Activated CD8-positive, alpha-beta T cell treated with anti-CD3 and anti-CD28 coated beads for 36 hours (primary cell): ENCODE measurements at regions not wholly inside any gene's neighbourhood (a gene's known extent, or its start where the extent isn't known, plus 50 kb on each side); places are given as distances from the start of the nearest gene placed in this dataset.

Experiments used
- ATAC-seq: fragments of 200-7000 bp; cut with Tn5 transposase; one replicate; pipeline ENCODE4 v1.10.0; 2021; ENCODE audit warnings: mild to moderate bottlenecking, moderate library complexity
- CTCF ChIA-PET: fragments of 350-600 bp; sonication (Branson Sonifier 250); formaldehyde crosslinking; loops from one replicate; lab custom pipeline; 2021; ENCODE audit warnings: antibody characterized with exemption; lab: Charles Lee
- POLR2A ChIA-PET: fragments of 350-600 bp; sonication (Branson Sonifier 250); formaldehyde crosslinking; loops from one replicate; lab custom pipeline; 2021; ENCODE audit warnings: antibody characterized with exemption; lab: Charles Lee
- DNase-seq: peaks from one replicate; pipeline ENCODE4 v3.0.0-alpha.2; 2020
- H3K27ac Mint-ChIP-seq: one replicate; pipeline ENCODE4 v1.8.0; 2021; ENCODE audit warnings: mild to moderate bottlenecking, mixed read lengths
- H3K27me3 Mint-ChIP-seq: one replicate; pipeline ENCODE4 v1.8.0; 2021; ENCODE audit warnings: mixed read lengths
- H3K36me3 Mint-ChIP-seq: one replicate; pipeline ENCODE4 v1.8.0; 2021; ENCODE audit warnings: low read depth, mixed read lengths
- H3K4me1 Mint-ChIP-seq: one replicate; pipeline ENCODE4 v1.8.0; 2021; ENCODE audit warnings: low read depth, mixed read lengths
- H3K4me3 Mint-ChIP-seq: one replicate; pipeline ENCODE4 v1.8.0; 2021; ENCODE audit warnings: mild to moderate bottlenecking, moderate library complexity, mixed read lengths
- H3K9me3 Mint-ChIP-seq: one replicate; pipeline ENCODE4 v1.8.0; 2021; ENCODE audit warnings: mixed read lengths
- intact Hi-C: fragments of 100-400 bp; cut with micrococcal nuclease; formaldehyde crosslinking; loops from one replicate; pipeline ENCODE4 v1.10.0; 2022
- TF ChIP-seq, protein P1 (sequence below): fragments of 200-600 bp; IDR thresholded peaks from one replicate; pipeline ENCODE4 v1.8.0; 2022; ENCODE audit warnings: antibody characterized with exemption, mild to moderate bottlenecking

DNA sequence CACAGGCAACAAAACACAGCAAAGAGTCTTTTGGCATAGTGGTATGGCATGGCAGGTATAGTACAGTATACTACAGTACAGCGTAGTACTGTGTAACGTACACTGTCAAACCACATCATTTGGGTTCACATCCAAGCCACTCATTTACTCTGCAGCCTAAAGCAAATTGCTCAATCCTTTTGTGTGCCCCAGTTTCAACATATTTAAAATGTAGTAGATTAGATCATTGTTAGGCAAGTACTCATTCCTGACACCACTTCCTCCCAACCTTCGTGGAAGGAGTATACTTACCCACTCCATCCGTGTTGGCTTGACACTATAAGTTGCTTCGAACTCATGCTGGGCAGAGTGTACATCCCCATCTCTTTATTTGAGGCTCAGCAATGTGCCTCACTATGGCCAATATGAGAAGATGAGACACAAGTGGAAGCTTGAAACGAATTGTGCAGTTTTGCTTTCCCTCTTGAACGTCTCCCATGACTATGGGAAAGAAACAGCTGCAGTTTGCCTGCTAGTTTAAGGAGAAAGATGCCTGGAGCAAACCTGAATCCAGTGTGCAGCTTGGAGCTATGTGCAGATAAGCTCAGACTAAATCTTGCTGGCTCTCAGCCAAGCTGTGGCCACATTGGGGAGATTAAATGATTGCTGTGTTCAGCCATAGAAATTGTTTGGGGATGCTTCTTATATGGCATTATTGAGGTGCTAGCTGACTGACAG is 85.7 kb upstream of the TBL1X start:
- Mint-ChIP-seq H3K27me3 (no peaks in the 10 kb centered on the region), H3K4me1 (peaks cover 2% of the 10 kb centered on the region), H3K9me3 (no peaks in the 10 kb centered on the region), H3K4me3 (no peak overlapping the region), H3K36me3 (no peaks in the 10 kb centered on the region), H3K27ac (no peak overlapping the region)
- ChIA-PET CTCF (no interaction called here), POLR2A (no interaction called here)
- TF ChIP-seq, protein P1, sequence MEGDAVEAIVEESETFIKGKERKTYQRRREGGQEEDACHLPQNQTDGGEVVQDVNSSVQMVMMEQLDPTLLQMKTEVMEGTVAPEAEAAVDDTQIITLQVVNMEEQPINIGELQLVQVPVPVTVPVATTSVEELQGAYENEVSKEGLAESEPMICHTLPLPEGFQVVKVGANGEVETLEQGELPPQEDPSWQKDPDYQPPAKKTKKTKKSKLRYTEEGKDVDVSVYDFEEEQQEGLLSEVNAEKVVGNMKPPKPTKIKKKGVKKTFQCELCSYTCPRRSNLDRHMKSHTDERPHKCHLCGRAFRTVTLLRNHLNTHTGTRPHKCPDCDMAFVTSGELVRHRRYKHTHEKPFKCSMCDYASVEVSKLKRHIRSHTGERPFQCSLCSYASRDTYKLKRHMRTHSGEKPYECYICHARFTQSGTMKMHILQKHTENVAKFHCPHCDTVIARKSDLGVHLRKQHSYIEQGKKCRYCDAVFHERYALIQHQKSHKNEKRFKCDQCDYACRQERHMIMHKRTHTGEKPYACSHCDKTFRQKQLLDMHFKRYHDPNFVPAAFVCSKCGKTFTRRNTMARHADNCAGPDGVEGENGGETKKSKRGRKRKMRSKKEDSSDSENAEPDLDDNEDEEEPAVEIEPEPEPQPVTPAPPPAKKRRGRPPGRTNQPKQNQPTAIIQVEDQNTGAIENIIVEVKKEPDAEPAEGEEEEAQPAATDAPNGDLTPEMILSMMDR: no peak
- DNase-seq (no peak), ATAC-seq (no peak)
- intact Hi-C loops: no loop called here

DNA sequence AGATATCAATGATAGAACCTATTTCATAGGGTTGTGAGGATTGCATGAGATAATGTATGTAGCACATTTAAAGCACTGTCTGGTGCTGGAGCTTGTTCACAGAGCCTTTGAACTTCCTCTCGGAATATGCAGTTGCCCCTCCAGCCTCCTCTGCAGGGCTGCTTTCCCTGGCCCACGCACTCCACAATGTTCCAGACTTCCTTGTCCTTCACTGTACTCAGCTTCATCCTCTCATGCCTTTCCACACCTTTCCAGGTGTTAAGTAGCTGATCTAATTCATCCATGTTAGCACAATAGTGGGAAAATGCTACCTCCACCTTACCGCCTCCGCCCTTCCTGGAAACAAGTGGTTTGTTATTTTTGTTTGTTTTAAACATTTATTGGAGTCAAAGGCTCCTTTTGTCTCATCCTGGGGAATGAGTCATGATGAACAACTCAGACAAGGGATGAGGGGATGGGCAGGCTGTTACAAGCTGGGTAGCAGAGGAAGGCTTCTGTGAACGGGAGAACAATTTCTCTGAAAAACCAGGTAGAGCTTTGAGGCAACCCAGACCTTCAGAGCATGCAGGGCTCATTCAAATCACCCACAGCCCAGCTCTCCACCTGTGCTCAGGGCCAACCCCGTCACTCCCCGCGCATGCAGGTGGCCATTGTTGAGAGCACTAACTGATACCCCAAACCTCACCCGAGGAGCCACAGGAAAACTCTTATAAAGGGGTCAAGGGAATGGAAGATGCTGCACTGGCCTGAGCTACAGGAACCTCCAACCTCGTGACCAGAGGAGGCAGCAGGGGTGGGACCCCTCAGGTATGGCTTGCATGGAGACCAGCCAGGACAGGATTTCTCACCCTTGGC is 84.9 kb upstream of the TBL1X start:
- CTCF ChIA-PET: no interaction called here
- intact Hi-C loops: no loop called here

DNA sequence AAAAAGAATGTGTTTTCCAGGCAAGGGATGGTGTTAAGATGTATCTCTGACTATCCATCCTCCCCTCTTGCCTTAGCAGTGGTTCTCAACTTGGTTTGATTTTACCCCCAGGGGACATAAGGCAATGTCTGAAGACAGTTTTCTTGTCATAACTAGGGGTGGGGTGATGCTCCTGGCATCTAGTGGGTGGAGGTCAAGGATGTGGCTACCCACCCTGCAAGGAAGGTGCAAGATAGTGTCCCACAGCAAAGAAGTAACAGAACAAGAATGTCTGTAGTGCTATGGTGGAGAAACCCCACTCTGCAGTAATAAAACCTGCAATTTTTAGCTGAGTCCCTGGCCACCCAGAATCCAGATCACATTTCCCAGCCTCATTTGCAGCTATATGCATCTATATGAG is 81.2 kb upstream of the TBL1X start:
- H3K4me1 Mint-ChIP-seq: peaks cover 2% of the 10 kb centered on the region
- DNase-seq: no peak

More for the DNA sequence above, 84.9 kb upstream of the TBL1X start:
- POLR2A ChIA-PET: no interaction called here
- no peak overlapping the region for H3K27ac Mint-ChIP-seq
- TF ChIP-seq, protein P1: no peak
- H3K4me1 Mint-ChIP-seq: peaks cover 2% of the 10 kb centered on the region
- no peaks in the 10 kb centered on the region for H3K27me3 Mint-ChIP-seq
- ATAC-seq (no peak), DNase-seq (no peak)
- H3K4me3 Mint-ChIP-seq: no peak overlapping the region
- no peaks in the 10 kb centered on the region for H3K9me3 Mint-ChIP-seq
- no peaks in the 10 kb centered on the region for H3K36me3 Mint-ChIP-seq

DNA sequence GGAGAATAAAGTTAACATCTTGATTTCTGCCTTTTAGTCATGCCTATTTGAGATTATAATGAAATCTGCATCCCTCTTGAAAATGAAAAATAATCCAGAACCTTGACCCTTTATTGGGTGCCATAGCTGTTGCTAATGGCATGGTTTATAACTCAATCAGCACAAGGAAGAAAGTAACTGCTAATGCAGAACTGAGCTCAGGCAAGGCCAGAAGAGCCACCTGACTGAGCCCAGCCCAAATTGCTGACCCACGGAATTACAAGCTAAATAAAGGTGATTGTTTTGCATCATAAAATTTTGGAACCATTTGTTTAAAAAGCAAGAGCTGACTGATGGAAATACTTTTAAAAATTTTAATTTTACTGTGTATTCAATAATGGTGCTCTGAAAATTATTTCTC is 76.4 kb upstream of the TBL1X start:
- Mint-ChIP-seq H3K27me3 (no peaks in the 10 kb centered on the region), H3K9me3 (no peaks in the 10 kb centered on the region), H3K36me3 (no peaks in the 10 kb centered on the region), H3K27ac (no peak overlapping the region), H3K4me1 (peaks cover 2% of the 10 kb centered on the region), H3K4me3 (no peak overlapping the region)
- POLR2A ChIA-PET: no interaction called here
- ATAC-seq (no peak), DNase-seq (no peak)
- CTCF ChIA-PET: no interaction called here
- TF ChIP-seq, protein P1: no peak
- intact Hi-C loops: no loop called here

More for the DNA sequence above, 81.2 kb upstream of the TBL1X start:
- Mint-ChIP-seq H3K27ac (no peak overlapping the region), H3K9me3 (no peaks in the 10 kb centered on the region), H3K36me3 (no peaks in the 10 kb centered on the region), H3K27me3 (no peaks in the 10 kb centered on the region), H3K4me3 (no peak overlapping the region)
- ATAC-seq: no peak
- ChIA-PET POLR2A (no interaction called here), CTCF (no interaction called here)
- intact Hi-C loops: no loop called here
- TF ChIP-seq, protein P1: no peak

DNA sequence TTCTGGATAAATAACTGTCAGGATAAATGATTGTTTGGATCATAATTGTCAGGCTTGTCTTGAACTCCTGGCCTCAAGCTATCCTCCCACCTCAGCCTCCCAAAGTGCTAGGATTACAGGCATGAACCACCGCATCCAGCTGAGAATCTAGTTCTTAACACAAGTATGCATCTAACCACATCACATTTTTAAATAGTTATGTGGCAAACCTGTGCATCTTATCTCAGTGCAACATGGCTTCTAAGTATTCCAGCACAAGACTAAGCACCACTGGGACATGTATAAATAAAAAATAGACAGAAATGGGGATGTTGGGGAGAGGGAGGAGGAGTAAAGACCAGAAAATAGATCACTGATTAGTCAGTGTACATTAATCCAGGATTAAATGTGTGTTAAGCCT is 74.7 kb upstream of the TBL1X start:
- no peaks in the 10 kb centered on the region for H3K36me3 Mint-ChIP-seq
- ChIA-PET CTCF (no interaction called here), POLR2A (no interaction called here)
- DNase-seq (no peak), ATAC-seq (no peak)
- no peaks in the 10 kb centered on the region for H3K4me1 Mint-ChIP-seq
- no peak overlapping the region for H3K27ac Mint-ChIP-seq
- no peaks in the 10 kb centered on the region for H3K27me3 Mint-ChIP-seq
- no peak overlapping the region for H3K4me3 Mint-ChIP-seq
- TF ChIP-seq, protein P1: no peak
- intact Hi-C loops: no loop called here
- no peaks in the 10 kb centered on the region for H3K9me3 Mint-ChIP-seq
